Activated B cell treated with CpG ODN at 0.5 μM for 24 hours (primary cell): ENCODE measurements at regions not wholly inside any gene's neighbourhood (a gene's known extent, or its start where the extent isn't known, plus 50 kb on each side); places are given as distances from the start of the nearest gene placed in this dataset.

Experiments used
- ATAC-seq: fragments of 200-7000 bp; cut with Tn5 transposase; one replicate; pipeline ENCODE4 v1.10.0; 2021; ENCODE audit warnings: low read depth, mild to moderate bottlenecking, moderate library complexity
- CTCF ChIA-PET: fragments of 350-600 bp; sonication (Branson Sonifier 250); formaldehyde crosslinking; loops from one replicate; lab custom pipeline; 2021; ENCODE audit warnings: antibody characterized with exemption; lab: Charles Lee
- POLR2A ChIA-PET: fragments of 350-600 bp; sonication (Branson Sonifier 250); formaldehyde crosslinking; loops from one replicate; lab custom pipeline; 2021; ENCODE audit warnings: antibody characterized with exemption; lab: Charles Lee
- DNase-seq: peaks from one replicate; pipeline ENCODE4 v3.0.0; 2022
- H3K27ac Mint-ChIP-seq: one replicate; pipeline ENCODE4 v1.8.0; 2020; ENCODE audit warnings: mixed read lengths
- H3K27me3 Mint-ChIP-seq: one replicate; pipeline ENCODE4 v1.8.0; 2021; ENCODE audit warnings: mixed read lengths
- H3K36me3 Mint-ChIP-seq: one replicate; pipeline ENCODE4 v1.8.0; 2021; ENCODE audit warnings: low read depth, mixed read lengths
- H3K4me1 Mint-ChIP-seq: one replicate; pipeline ENCODE4 v1.8.0; 2021; ENCODE audit warnings: mixed read lengths
- H3K4me3 Mint-ChIP-seq: one replicate; pipeline ENCODE4 v1.8.0; 2020; ENCODE audit warnings: mild to moderate bottlenecking, mixed read lengths
- H3K9me3 Mint-ChIP-seq: one replicate; pipeline ENCODE4 v1.8.0; 2020; ENCODE audit warnings: mixed read lengths
- intact Hi-C: fragments of 100-400 bp; cut with micrococcal nuclease; formaldehyde crosslinking; loops from one replicate; pipeline ENCODE4 v1.15.1; 2024
- TF ChIP-seq, protein P1 (sequence below): fragments of 200-600 bp; IDR thresholded peaks from one replicate; pipeline ENCODE4 v1.8.0; 2022; ENCODE audit warnings: antibody characterized with exemption, mild to moderate bottlenecking

DNA sequence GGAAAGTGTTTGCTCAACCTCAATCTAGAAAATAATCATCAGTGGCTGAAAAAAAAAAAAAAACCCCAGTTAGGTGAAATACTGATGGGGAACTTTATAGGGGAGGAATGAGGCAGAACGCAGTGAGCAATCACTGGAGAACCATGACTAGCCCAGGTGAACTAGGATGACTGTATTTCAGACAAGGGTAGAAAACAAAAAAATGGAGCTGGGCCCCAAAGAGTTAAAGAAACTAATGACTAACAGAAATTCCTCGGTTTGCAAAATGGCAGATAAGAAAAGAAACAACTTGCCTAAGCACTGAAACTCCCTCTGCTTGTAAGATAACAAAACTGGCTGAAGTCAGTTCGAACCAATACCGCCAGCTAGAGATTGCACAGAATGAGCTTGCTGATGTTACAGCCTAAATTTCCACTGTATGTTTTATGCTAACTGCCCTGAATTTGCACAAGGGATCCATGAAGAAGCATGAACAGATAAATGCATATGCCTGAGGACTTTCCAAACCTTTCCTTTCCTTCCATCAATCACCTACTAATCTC, 245.9 kb downstream of the METTL4 start:
- ChIA-PET POLR2A (no interaction called here), CTCF (interaction anchor here (0.9 kb wide), 1 partner anchor 9 kb away, joined by 3 read pairs; no protein-coding TSS in a partner anchor)
- Mint-ChIP-seq H3K27me3 (peaks cover 22% of the 10 kb centered on the region), H3K27ac (no peak overlapping the region), H3K4me1 (no peaks in the 10 kb centered on the region), H3K4me3 (no peak overlapping the region), H3K36me3 (no peaks in the 10 kb centered on the region), H3K9me3 (peaks cover 4% of the 10 kb centered on the region)
- TF ChIP-seq, protein P1, sequence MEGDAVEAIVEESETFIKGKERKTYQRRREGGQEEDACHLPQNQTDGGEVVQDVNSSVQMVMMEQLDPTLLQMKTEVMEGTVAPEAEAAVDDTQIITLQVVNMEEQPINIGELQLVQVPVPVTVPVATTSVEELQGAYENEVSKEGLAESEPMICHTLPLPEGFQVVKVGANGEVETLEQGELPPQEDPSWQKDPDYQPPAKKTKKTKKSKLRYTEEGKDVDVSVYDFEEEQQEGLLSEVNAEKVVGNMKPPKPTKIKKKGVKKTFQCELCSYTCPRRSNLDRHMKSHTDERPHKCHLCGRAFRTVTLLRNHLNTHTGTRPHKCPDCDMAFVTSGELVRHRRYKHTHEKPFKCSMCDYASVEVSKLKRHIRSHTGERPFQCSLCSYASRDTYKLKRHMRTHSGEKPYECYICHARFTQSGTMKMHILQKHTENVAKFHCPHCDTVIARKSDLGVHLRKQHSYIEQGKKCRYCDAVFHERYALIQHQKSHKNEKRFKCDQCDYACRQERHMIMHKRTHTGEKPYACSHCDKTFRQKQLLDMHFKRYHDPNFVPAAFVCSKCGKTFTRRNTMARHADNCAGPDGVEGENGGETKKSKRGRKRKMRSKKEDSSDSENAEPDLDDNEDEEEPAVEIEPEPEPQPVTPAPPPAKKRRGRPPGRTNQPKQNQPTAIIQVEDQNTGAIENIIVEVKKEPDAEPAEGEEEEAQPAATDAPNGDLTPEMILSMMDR: no peak
- ATAC-seq (no peak), DNase-seq (no peak)
- intact Hi-C loops: no loop called here

DNA sequence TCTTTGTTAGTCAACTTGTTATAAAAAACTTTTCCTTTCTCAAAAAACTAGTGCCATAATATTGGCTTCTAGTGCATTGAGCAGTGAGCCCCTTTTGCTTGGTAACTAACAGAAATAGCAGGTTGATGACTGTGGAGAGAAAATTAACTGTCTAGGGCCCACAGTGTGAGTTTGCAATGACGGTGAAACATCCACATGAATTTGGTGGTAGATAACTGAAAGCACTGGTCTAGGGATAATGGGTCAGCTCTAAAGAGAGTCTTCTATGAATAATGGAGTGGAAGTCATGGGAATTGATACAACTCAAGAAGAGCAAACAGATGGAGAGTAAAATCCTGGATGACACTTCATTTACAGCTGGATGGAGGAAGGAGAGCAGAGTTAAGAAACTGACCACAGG, 245.4 kb downstream of the METTL4 start:
- peaks cover 22% of the 10 kb centered on the region for H3K27me3 Mint-ChIP-seq
- intact Hi-C loops: no loop called here
- H3K36me3 Mint-ChIP-seq: no peaks in the 10 kb centered on the region
- H3K9me3 Mint-ChIP-seq: peaks cover 4% of the 10 kb centered on the region
- CTCF ChIA-PET: no interaction called here
- H3K27ac Mint-ChIP-seq: no peak overlapping the region
- TF ChIP-seq, protein P1: no peak
- POLR2A ChIA-PET: no interaction called here
- ATAC-seq (no peak), DNase-seq (no peak)
- H3K4me1 Mint-ChIP-seq: no peaks in the 10 kb centered on the region
- no peak overlapping the region for H3K4me3 Mint-ChIP-seq

DNA sequence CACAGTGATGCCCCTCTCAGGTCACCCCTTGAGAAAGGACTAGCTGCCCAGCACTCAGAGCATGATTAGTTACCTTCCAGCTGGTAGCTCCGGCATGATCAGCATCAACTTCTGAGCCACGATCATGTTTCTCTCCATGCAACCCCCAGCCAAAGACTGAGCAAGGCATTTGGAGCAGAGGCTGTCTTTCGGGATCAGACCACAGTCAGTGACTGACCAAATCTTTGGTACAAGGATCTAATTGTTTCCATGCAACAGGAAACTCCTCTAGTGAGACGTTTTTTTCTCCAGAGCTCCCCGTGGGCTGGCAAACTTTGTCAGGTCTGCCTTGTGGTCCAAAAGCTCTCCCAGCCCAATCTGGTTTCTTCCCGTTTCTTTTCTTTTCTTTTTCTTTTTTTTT, 244.3 kb downstream of the METTL4 start:
- intact Hi-C loops: no loop called here
- Mint-ChIP-seq H3K27ac (no peak overlapping the region), H3K36me3 (no peaks in the 10 kb centered on the region), H3K9me3 (peaks cover 4% of the 10 kb centered on the region), H3K4me3 (no peak overlapping the region), H3K27me3 (peaks cover 20% of the 10 kb centered on the region), H3K4me1 (no peaks in the 10 kb centered on the region)
- ChIA-PET CTCF (no interaction called here), POLR2A (no interaction called here)
- DNase-seq (no peak), ATAC-seq (no peak)
- TF ChIP-seq, protein P1: no peak

DNA sequence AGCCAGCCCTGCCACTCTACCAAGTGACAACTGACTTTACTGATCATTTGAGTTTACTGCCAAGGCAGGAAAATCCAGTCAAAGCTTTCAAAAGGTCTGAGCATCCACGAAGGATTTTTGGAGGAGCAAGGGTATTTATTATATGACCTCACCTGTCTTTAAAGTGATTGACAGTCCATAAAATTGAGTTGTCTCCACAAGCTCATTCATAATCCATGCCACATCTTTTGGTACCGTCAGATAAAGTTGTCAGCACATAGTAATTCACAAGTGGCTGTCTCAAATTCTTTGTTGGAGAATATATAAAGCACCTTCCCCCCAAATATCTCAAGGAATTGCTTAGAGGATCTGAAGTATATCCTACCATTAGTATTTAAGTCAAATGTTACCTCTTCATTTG, 240.5 kb downstream of the METTL4 start:
- no peak for DNase-seq
- H3K27ac Mint-ChIP-seq: no peak overlapping the region
- CTCF ChIA-PET: interaction anchor here (1.1 kb wide), 1 partner anchor 211 kb away, joined by 4 read pairs; no protein-coding TSS in a partner anchor

DNA sequence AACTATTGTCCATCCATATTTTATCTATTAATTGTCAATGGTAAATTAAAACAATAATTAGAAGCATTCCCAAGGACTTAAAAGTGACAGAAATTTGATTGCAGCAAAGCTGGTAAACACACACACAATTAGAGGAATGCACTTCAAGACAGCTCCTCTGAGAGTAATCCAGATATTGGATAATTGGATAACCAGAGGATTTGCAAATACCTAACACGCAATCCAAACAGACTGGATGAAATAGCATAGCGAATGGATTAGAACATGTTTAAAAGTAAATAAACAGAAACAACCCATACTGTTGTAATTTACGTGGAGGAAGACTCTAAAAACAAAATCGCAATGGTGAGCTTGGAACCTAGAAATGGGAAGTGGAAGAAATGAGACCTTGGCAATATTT, 239.8 kb downstream of the METTL4 start:
- no peaks in the 10 kb centered on the region for H3K36me3 Mint-ChIP-seq
- H3K4me1 Mint-ChIP-seq: no peaks in the 10 kb centered on the region
- intact Hi-C loops: no loop called here
- no peaks in the 10 kb centered on the region for H3K9me3 Mint-ChIP-seq
- H3K27ac Mint-ChIP-seq: no peak overlapping the region
- H3K27me3 Mint-ChIP-seq: peaks cover 18% of the 10 kb centered on the region
- TF ChIP-seq, protein P1: no peak
- no peak for DNase-seq
- CTCF ChIA-PET: no interaction called here
- POLR2A ChIA-PET: no interaction called here
- H3K4me3 Mint-ChIP-seq: no peak overlapping the region
- ATAC-seq: no peak

More for the DNA sequence above, 240.5 kb downstream of the METTL4 start:
- TF ChIP-seq, protein P1: no peak
- peaks cover 18% of the 10 kb centered on the region for H3K27me3 Mint-ChIP-seq
- no peak overlapping the region for H3K4me3 Mint-ChIP-seq
- POLR2A ChIA-PET: no interaction called here
- H3K9me3 Mint-ChIP-seq: no peaks in the 10 kb centered on the region
- no peaks in the 10 kb centered on the region for H3K36me3 Mint-ChIP-seq
- H3K4me1 Mint-ChIP-seq: no peaks in the 10 kb centered on the region
- intact Hi-C loops: no loop called here
- ATAC-seq: no peak
